Retinal pigment epithelial cell (primary cell): ENCODE measurements at regions not wholly inside any gene's neighbourhood (a gene's known extent, or its start where the extent isn't known, plus 50 kb on each side); places are given as distances from the start of the nearest gene placed in this dataset.

Experiments
- DNase-seq: peaks from one replicate; pipeline ENCODE4 v3.0.0-alpha.2; 2010; ENCODE audit warnings: low read depth
- H3K4me3 ChIP-seq: 2 replicates; pipeline ENCODE4 v1.5.1; 2011; ENCODE audit warnings: mild to moderate bottlenecking, low read length, control low read depth, moderate library complexity
- TF ChIP-seq, protein P1 (sequence below): conservative IDR thresholded peaks from 2 replicates; pipeline ENCODE4 v1.5.1; 2011; ENCODE audit warnings: low read depth, low read length, control low read depth, inconsistent platforms

GRCh38 chr10:113397047-113397446, 155.8 kb upstream of the HABP2 start:
- H3K4me3 ChIP-seq = no peak overlapping the region
- TF ChIP-seq, protein P1, sequence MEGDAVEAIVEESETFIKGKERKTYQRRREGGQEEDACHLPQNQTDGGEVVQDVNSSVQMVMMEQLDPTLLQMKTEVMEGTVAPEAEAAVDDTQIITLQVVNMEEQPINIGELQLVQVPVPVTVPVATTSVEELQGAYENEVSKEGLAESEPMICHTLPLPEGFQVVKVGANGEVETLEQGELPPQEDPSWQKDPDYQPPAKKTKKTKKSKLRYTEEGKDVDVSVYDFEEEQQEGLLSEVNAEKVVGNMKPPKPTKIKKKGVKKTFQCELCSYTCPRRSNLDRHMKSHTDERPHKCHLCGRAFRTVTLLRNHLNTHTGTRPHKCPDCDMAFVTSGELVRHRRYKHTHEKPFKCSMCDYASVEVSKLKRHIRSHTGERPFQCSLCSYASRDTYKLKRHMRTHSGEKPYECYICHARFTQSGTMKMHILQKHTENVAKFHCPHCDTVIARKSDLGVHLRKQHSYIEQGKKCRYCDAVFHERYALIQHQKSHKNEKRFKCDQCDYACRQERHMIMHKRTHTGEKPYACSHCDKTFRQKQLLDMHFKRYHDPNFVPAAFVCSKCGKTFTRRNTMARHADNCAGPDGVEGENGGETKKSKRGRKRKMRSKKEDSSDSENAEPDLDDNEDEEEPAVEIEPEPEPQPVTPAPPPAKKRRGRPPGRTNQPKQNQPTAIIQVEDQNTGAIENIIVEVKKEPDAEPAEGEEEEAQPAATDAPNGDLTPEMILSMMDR = no peak
- DNase-seq = no peak

GRCh38 chr10:113399065-113399464, 153.8 kb upstream of the HABP2 start:
- H3K4me3 ChIP-seq = no peak overlapping the region
- TF ChIP-seq, protein P1 = no peak
- no peak for DNase-seq

DNA sequence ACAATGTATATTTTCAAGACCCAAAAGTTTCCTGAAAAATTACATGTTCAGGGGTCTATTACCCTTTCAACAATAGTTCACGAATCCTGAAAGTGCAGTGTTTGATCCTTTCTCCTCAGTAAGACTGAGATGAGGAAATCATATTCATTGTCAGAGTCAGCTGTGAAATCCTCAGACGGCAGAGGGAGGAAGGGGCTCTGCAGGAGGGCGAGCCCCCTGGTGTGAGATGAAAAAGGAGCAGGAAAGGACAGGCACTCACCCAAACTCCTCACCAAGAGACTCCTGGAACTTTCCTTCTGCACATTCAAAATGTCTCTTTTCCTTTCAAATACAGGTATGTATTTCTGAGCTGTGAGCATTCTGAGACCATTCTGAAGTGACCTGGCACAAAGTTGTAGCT, 150.3 kb upstream of the HABP2 start:
- TF ChIP-seq, protein P1 = no peak
- H3K4me3 ChIP-seq = no peak overlapping the region
- no peak for DNase-seq

- DNase-seq = no peak
- no peak overlapping the region for H3K4me3 ChIP-seq
- TF ChIP-seq, protein P1 = no peak
Measured at GRCh38 chr10:113407218-113407617, 145.6 kb upstream of the HABP2 start.

GRCh38 chr10:113409175-113409574, 143.7 kb upstream of the HABP2 start:
- DNase-seq = no peak
- no peak overlapping the region for H3K4me3 ChIP-seq
- TF ChIP-seq, protein P1 = no peak

DNA sequence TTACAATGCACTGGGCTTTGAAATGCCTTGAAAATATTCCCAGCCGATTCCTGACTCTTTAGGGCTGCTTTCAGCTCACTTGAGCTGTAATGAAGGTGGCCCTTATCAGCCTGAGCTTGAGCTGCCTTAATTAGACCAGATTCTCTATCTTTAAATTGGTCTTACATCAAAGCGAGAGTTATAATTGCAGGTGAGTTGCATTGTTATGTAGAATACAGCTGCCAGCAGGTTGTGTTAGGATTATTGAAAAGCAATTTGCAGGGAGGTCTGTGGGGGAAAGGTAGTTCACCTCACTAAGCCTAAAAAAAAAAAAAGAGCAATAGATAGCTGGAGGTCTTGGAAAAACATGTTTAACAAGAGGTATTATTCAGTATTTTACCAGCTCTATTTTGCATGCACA, 142.2 kb upstream of the HABP2 start:
- H3K4me3 ChIP-seq = no peak overlapping the region
- TF ChIP-seq, protein P1 = no peak
- no peak for DNase-seq

- TF ChIP-seq, protein P1 = no peak
- no peak for DNase-seq
- no peak overlapping the region for H3K4me3 ChIP-seq
Measured at GRCh38 chr10:113411456-113411855, 141.4 kb upstream of the HABP2 start.
